ENCODE measurements at regions not wholly inside any gene's neighbourhood (a gene's known extent, or its start where the extent isn't known, plus 50 kb on each side); places are given as distances from the start of the nearest gene placed in this dataset.

DNA sequence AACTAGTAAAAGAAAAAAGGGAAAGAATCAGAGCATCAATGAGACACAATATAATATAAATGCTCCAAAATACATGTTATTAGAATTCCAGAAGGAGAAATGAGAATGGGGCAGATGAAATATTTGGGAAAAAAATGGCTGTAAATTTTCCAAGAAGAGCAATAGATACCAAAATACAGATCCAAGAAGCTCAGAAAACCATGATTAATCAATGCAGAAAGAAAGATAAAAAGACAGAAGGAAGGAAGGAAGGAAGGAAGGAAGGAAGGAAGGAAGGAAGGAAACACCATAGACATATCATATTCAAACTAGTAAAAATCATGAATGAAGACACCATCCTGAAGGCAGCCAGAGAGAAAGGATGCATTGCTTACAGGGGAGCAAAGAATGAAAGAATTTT, 920.9 kb downstream of the EFNA5 start:
- TF ChIP-seq, protein P1, sequence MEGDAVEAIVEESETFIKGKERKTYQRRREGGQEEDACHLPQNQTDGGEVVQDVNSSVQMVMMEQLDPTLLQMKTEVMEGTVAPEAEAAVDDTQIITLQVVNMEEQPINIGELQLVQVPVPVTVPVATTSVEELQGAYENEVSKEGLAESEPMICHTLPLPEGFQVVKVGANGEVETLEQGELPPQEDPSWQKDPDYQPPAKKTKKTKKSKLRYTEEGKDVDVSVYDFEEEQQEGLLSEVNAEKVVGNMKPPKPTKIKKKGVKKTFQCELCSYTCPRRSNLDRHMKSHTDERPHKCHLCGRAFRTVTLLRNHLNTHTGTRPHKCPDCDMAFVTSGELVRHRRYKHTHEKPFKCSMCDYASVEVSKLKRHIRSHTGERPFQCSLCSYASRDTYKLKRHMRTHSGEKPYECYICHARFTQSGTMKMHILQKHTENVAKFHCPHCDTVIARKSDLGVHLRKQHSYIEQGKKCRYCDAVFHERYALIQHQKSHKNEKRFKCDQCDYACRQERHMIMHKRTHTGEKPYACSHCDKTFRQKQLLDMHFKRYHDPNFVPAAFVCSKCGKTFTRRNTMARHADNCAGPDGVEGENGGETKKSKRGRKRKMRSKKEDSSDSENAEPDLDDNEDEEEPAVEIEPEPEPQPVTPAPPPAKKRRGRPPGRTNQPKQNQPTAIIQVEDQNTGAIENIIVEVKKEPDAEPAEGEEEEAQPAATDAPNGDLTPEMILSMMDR (IDR thresholded peaks at IDR 0.05), result no peak
- TF ChIP-seq EZH2 (IDR thresholded peaks at IDR 0.05; ENCODE audit: borderline replicate concordance, insufficient read depth, low read depth, low read length, poor library complexity, severe bottlenecking), result no peak
